Central memory CD8-positive, alpha-beta T cell (primary cell): ENCODE measurements at regions not wholly inside any gene's neighbourhood (a gene's known extent, or its start where the extent isn't known, plus 50 kb on each side); places are given as distances from the start of the nearest gene placed in this dataset.

ENCODE experiments used
- ATAC-seq: fragments of 150-1000 bp; cut with Tn5 transposase; replicated peaks from 2 replicates; pipeline ENCODE4 v1.10.0; 2022; ENCODE audit warnings: mild to moderate bottlenecking, moderate FRiP score, moderate number of reproducible peaks; ENCODE audit not compliant: poor library complexity, severe bottlenecking; ENCODE audit errors: extremely low read depth
- DNase-seq, 2 donors: peaks; one replicate each; pipeline ENCODE4 v3.0.0; 2021; ENCODE audit warnings: low spot score in 2 of 2
- H3K27ac Mint-ChIP-seq: one replicate; pipeline ENCODE4 v1.8.0; 2022; ENCODE audit warnings: low read depth, mild to moderate bottlenecking, moderate library complexity, mixed read lengths
- H3K27me3 Mint-ChIP-seq: one replicate; pipeline ENCODE4 v1.8.0; 2022; ENCODE audit warnings: mixed read lengths
- H3K36me3 Mint-ChIP-seq: one replicate; pipeline ENCODE4 v1.8.0; 2022; ENCODE audit warnings: mild to moderate bottlenecking, moderate library complexity, mixed read lengths; ENCODE audit not compliant: insufficient read depth
- H3K4me1 Mint-ChIP-seq: one replicate; pipeline ENCODE4 v1.8.0; 2022; ENCODE audit warnings: mixed read lengths
- H3K4me3 Mint-ChIP-seq: one replicate; pipeline ENCODE4 v1.8.0; 2022; ENCODE audit warnings: mild to moderate bottlenecking, moderate library complexity, mixed read lengths
- H3K9me3 Mint-ChIP-seq: one replicate; pipeline ENCODE4 v1.8.0; 2022; ENCODE audit warnings: mixed read lengths

- H3K27me3 Mint-ChIP-seq, result peaks cover 43% of the 10 kb centered on the region
- H3K9me3 Mint-ChIP-seq, result no peaks in the 10 kb centered on the region
- no peak for ATAC-seq
- H3K36me3 Mint-ChIP-seq, result no peaks in the 10 kb centered on the region
- H3K4me1 Mint-ChIP-seq, result no peaks in the 10 kb centered on the region
- no peak overlapping the region for H3K27ac Mint-ChIP-seq
- no peak overlapping the region for H3K4me3 Mint-ChIP-seq
- no peak for DNase-seq
These were observed 396.0 kb upstream of the USP24 start for GRCh38 chr1:55611123-55611522.

GRCh38 chr1:55610203-55610602, 395.0 kb upstream of the USP24 start:
- Mint-ChIP-seq H3K9me3 (no peaks in the 10 kb centered on the region), H3K27me3 (peaks cover 36% of the 10 kb centered on the region), H3K27ac (no peak overlapping the region), H3K4me3 (no peak overlapping the region), H3K4me1 (no peaks in the 10 kb centered on the region), H3K36me3 (no peaks in the 10 kb centered on the region)
- DNase-seq, result no peak
- no peak for ATAC-seq

- Mint-ChIP-seq H3K27me3 (peaks cover 38% of the 10 kb centered on the region), H3K4me1 (peaks cover under 1% of the 10 kb centered on the region), H3K9me3 (no peaks in the 10 kb centered on the region), H3K36me3 (no peaks in the 10 kb centered on the region), H3K27ac (no peak overlapping the region), H3K4me3 (no peak overlapping the region)
- no peak for ATAC-seq
- DNase-seq, result no peak
These were observed 394.5 kb upstream of the USP24 start for GRCh38 chr1:55609630-55610029.

- DNase-seq, result no peak
- Mint-ChIP-seq H3K9me3 (no peaks in the 10 kb centered on the region), H3K36me3 (no peaks in the 10 kb centered on the region), H3K27me3 (peaks cover 58% of the 10 kb centered on the region), H3K4me3 (no peak overlapping the region), H3K27ac (no peak overlapping the region), H3K4me1 (peaks cover 5% of the 10 kb centered on the region)
- ATAC-seq, result no peak
These were observed 390.0 kb upstream of the USP24 start for GRCh38 chr1:55605155-55605554.

- ATAC-seq (no peak), DNase-seq (no peak)
- Mint-ChIP-seq H3K9me3 (no peaks in the 10 kb centered on the region), H3K27ac (no peak overlapping the region), H3K4me3 (no peak overlapping the region), H3K36me3 (no peaks in the 10 kb centered on the region), H3K4me1 (peaks cover 5% of the 10 kb centered on the region), H3K27me3 (peaks cover 62% of the 10 kb centered on the region)
These were observed 389.6 kb upstream of the USP24 start for GRCh38 chr1:55604749-55605148.

- H3K27me3 Mint-ChIP-seq, result peaks cover 63% of the 10 kb centered on the region
- no peak for ATAC-seq
- peaks cover 5% of the 10 kb centered on the region for H3K4me1 Mint-ChIP-seq
- H3K9me3 Mint-ChIP-seq, result no peaks in the 10 kb centered on the region
- DNase-seq, result no peak
- H3K27ac Mint-ChIP-seq, result no peak overlapping the region
- no peaks in the 10 kb centered on the region for H3K36me3 Mint-ChIP-seq
- H3K4me3 Mint-ChIP-seq, result no peak overlapping the region
These were observed 389.0 kb upstream of the USP24 start for GRCh38 chr1:55604179-55604578.

GRCh38 chr1:55600242-55600641, 385.1 kb upstream of the USP24 start:
- DNase-seq, result no peak
- ATAC-seq, result no peak
- no peaks in the 10 kb centered on the region for H3K36me3 Mint-ChIP-seq
- H3K4me3 Mint-ChIP-seq, result no peak overlapping the region
- H3K27me3 Mint-ChIP-seq, result peaks cover 75% of the 10 kb centered on the region
- peaks cover 5% of the 10 kb centered on the region for H3K4me1 Mint-ChIP-seq
- peaks cover 17% of the 10 kb centered on the region for H3K9me3 Mint-ChIP-seq
- H3K27ac Mint-ChIP-seq, result no peak overlapping the region

GRCh38 chr1:55597910-55598309, 382.7 kb upstream of the USP24 start:
- no peak overlapping the region for H3K27ac Mint-ChIP-seq
- no peaks in the 10 kb centered on the region for H3K4me1 Mint-ChIP-seq
- H3K36me3 Mint-ChIP-seq, result no peaks in the 10 kb centered on the region
- DNase-seq (no peak), ATAC-seq (no peak)
- H3K9me3 Mint-ChIP-seq, result peaks cover 17% of the 10 kb centered on the region
- H3K27me3 Mint-ChIP-seq, result peaks cover 64% of the 10 kb centered on the region
- H3K4me3 Mint-ChIP-seq, result no peak overlapping the region

- Mint-ChIP-seq H3K36me3 (no peaks in the 10 kb centered on the region), H3K27ac (no peak overlapping the region), H3K4me3 (no peak overlapping the region), H3K4me1 (no peaks in the 10 kb centered on the region), H3K27me3 (peaks cover 35% of the 10 kb centered on the region), H3K9me3 (peaks cover 17% of the 10 kb centered on the region)
- ATAC-seq, result no peak
- no peak for DNase-seq
These were observed 379.5 kb upstream of the USP24 start for GRCh38 chr1:55594701-55595100.

- Mint-ChIP-seq H3K4me1 (no peaks in the 10 kb centered on the region), H3K27ac (no peak overlapping the region), H3K9me3 (peaks cover 17% of the 10 kb centered on the region), H3K4me3 (no peak overlapping the region), H3K36me3 (no peaks in the 10 kb centered on the region), H3K27me3 (peaks cover 32% of the 10 kb centered on the region)
- no peak for DNase-seq
- ATAC-seq, result no peak
These were observed 378.1 kb upstream of the USP24 start for GRCh38 chr1:55593298-55593697.

GRCh38 chr1:55592122-55592521, 377.0 kb upstream of the USP24 start:
- H3K4me3 Mint-ChIP-seq, result no peak overlapping the region
- no peaks in the 10 kb centered on the region for H3K4me1 Mint-ChIP-seq
- peaks cover 33% of the 10 kb centered on the region for H3K27me3 Mint-ChIP-seq
- peaks cover 11% of the 10 kb centered on the region for H3K9me3 Mint-ChIP-seq
- no peaks in the 10 kb centered on the region for H3K36me3 Mint-ChIP-seq
- ATAC-seq (no peak), DNase-seq (no peak)
- H3K27ac Mint-ChIP-seq, result no peak overlapping the region

- no peak overlapping the region for H3K27ac Mint-ChIP-seq
- H3K4me3 Mint-ChIP-seq, result no peak overlapping the region
- no peaks in the 10 kb centered on the region for H3K4me1 Mint-ChIP-seq
- H3K27me3 Mint-ChIP-seq, result peaks cover 39% of the 10 kb centered on the region
- ATAC-seq, result no peak
- DNase-seq, result no peak
- H3K9me3 Mint-ChIP-seq, result no peaks in the 10 kb centered on the region
- H3K36me3 Mint-ChIP-seq, result no peaks in the 10 kb centered on the region
These were observed 374.6 kb upstream of the USP24 start for GRCh38 chr1:55589671-55590297.

GRCh38 chr1:55588309-55588708, 373.1 kb upstream of the USP24 start:
- Mint-ChIP-seq H3K9me3 (no peaks in the 10 kb centered on the region), H3K4me1 (no peaks in the 10 kb centered on the region), H3K36me3 (no peaks in the 10 kb centered on the region), H3K27me3 (peaks cover 42% of the 10 kb centered on the region), H3K27ac (no peak overlapping the region), H3K4me3 (no peak overlapping the region)
- ATAC-seq, result no peak
- DNase-seq, result no peak

- Mint-ChIP-seq H3K4me3 (no peak overlapping the region), H3K9me3 (no peaks in the 10 kb centered on the region), H3K27me3 (peaks cover 52% of the 10 kb centered on the region), H3K27ac (no peak overlapping the region), H3K36me3 (no peaks in the 10 kb centered on the region), H3K4me1 (no peaks in the 10 kb centered on the region)
- no peak for DNase-seq
- no peak for ATAC-seq
These were observed 371.6 kb upstream of the USP24 start for GRCh38 chr1:55586771-55587170.
